ENCODE measurements at regions not wholly inside any gene's neighbourhood (a gene's known extent, or its start where the extent isn't known, plus 50 kb on each side); places are given as distances from the start of the nearest gene placed in this dataset.

- TF ChIP-seq REST (IDR thresholded peaks at IDR 0.05; ENCODE audit: low read depth, low read length) (no peak), YY1 (IDR thresholded peaks at IDR 0.05; ENCODE audit: low read depth) (no peak), PBX3 (IDR thresholded peaks at IDR 0.05) (no peak), EP300 (IDR thresholded peaks at IDR 0.05; ENCODE audit: borderline replicate concordance in 1 of 2, low read depth in 1 of 2, low read length in 1 of 2) (no peak), CTCF (IDR thresholded peaks at IDR 0.05) (no peak)
Measured at GRCh38 chr10:128465697-128466096, 339.5 kb upstream of the MKI67 start.
